ENCODE measurements at regions not wholly inside any gene's neighbourhood (a gene's known extent, or its start where the extent isn't known, plus 50 kb on each side); places are given as distances from the start of the nearest gene placed in this dataset.
"Not testable (repeated sequence)": the region's sequence is repeated elsewhere in the genome, so short reads cannot be mapped to it uniquely, and the experiment has no call there.

DNA sequence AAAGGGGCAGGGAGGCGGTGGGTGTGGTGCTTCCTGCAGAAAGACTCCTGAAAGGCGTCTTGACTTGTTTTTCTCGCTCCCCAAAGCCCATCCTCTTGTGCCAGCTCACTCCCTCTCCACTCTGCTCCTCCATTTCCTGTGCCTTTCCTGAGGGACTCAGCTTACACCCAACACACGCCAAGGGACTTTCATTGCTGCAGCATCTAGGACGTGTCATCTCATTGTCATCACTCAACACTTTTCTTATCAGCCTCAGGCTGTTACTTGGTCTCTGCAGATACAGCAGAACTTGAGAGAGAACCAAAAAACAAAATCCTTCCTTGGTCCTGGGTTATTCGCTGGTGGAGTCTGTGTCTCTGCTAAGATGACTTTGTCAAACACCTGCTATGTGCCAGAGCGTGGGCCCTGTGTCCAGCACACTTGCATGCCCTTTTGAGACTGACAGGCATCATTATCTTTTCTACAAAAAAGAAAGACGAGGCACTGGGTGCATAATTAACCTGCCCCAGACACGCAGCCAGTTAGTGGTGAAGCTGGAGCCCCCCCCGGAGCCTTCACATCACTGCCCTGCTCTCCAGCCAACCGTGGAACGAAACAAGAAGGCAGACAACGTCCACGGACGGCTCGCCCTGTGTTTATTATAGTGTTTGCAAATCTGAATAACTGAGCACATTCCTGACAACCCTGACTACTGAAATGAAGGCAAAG is 261.7 kb upstream of the HDAC4 start:
- peak; percentile 55 for DNase-seq (ENCODE audit: low spot score)
- intact Hi-C loops (cut with DNase I), result no loop called here

DNA sequence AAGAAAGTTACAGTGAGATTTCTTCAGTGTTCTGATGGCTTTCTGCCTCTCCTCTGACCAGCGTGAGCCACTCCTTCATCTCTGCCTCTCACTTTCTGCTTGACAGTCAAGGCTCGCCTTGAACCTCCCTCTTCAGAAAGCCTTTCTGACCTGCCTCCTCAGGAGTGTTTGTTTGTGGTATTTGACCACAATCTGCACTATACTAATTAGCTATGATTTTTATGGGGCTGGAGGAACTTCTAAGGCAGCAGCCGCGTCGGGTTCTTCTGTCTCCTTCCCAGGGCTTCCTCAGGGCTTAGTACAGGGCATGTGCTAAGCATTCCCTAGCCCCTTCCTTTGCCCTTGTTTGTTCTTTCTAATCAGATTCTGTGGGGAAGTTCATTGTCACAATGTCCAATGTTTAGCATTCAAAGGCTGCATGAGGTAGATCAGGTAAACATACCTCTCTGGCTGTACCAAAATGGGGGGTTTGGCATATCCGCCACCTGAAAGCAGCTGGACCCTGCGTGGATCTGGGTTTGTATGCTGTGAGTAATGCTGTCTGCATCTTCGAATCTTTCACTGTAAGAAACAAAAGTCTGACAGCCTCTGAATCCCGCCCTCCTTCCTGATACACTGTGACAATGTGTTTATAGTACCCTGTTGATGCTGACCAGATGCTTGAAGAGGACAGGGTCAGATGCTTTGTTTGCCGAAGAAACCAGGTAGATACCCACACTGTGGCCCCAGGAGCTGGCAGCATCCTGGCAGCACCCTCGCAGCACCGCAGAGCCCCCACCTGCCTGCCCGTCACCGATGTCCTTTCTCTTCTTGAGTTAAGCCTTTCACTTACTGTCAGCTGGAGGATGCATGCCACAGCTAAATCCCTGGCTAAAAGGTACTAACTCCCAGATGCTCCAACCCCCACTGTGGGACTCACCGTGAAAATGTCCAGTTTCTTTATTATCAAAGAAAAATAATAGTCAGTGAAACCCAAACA is 260.8 kb upstream of the HDAC4 start:
- peak; percentile 54 for DNase-seq (ENCODE audit: low spot score)
- intact Hi-C loops (cut with DNase I), result no loop called here

DNA sequence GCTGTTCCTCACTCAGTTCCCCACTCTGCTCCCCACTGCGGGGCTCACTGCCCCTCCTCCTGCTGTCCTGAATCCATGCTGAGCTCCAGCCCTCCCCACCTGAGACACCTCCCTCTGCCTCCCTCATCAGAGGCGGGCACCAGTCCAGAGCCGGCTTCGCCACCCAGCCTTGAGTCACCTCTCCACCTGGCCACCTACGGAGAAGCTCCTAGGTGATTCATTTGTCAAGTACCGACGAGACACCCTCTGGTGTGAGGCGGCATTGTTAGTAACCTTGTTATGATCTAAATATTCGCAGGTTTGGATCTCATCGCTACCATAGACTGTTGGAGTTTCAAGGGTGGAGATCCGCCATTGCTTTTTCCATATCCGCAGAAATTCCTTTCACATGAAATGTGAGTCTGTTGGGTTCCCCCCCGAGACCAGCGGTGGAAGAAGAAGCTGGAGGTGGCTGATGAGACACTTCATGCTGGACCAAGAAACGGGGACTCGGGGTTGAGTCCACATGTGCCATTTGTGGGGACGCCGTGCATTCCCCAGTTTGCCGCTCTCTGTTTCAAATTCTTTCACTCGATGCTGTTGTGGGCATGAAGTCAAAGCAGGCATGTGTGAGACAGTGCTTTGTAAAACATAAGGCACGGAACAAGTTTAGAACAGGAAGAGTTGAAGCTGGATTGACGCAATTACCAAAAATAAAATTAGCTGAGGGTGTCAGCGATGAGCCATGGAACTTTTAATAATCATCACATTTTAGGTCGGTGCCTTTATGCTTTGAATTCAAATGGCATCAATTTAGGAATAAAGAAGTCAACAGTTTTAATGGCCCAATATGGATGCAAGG is 259.8 kb upstream of the HDAC4 start:
- intact Hi-C loops (cut with DNase I), result no loop called here
- DNase-seq (ENCODE audit: low spot score), result peak; percentile 63

DNA sequence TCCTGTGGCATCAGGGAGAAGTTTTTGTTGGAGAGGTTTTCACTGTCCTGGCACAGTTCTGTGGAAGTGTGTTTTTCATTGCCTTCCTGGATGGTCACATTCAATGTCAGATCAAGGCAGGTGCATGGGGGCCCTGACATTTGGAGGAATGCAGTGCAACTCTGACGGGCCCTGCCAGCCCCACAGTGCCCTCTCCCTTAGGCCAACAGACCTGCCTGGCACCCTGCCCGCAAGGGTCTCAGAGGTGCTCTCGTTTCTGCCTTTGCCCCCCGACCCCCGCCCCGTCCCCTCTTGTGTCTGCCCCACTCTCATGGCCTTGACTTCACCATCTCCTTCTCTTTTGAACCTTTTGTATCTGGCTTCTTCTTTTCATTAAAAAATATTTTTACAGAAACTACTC is 257.2 kb upstream of the HDAC4 start:
- intact Hi-C loops (cut with DNase I), result no loop called here
- peak; percentile 46 for DNase-seq (ENCODE audit: low spot score)

DNA sequence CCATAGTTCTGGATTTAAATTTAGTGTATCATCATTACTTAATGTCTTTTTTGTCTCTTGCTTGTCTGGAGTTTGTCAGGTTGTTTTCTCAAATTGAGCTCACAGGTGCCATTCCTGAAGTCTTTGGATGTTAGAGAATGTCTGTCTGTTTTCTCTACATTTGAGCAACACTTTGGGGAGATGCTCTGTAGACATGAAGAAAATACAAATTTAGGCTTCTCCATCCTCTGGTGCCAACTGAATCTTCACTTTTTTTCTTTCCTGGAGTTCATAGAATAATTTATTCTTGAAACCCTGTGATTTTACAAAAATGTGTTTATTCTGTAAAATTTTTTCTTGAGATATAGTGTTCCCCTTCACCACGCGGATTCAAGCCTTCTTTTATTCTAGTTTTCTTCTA is 256.4 kb upstream of the HDAC4 start:
- intact Hi-C loops (cut with DNase I), result no loop called here
- DNase-seq (ENCODE audit: low spot score), result no peak

DNA sequence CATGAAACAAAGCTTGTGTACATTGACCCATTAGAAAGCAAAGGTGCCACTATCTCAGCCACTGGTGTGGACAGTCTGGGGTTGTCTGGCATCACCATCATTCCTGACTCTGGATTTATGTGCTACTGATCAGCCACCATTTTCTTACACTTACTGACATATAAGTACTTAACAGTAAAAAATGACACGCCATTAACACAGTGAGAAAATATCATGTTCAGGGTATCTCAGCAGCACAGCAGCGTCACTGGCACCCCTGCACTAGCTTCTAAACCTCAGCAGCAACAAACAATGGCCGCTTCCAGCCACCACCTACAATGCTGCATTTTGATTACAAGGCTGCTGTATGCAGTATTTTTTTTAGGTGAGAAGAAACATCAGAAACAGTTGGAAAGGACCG is 253.4 kb upstream of the HDAC4 start:
- intact Hi-C loops (cut with DNase I), result no loop called here
- DNase-seq (ENCODE audit: low spot score), result no peak

DNA sequence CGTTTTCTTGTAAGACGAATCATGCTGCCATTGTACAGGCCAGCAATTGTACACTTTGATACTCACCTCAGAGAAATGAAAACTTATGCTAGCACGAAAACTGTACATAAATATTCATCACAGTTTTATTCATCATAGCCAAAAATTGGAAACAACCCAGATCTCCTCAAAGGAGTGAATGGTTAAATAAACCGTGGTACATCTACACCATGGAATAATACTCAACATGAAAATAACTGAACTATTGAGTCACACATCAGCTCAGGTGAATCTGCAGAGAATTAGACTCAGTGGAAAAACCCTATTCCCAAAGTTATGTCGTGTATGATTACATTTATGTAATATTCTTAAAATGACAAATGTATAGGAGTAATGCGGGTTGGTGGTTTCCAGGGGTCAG is 251.0 kb upstream of the HDAC4 start:
- intact Hi-C loops (cut with DNase I), result no loop called here
- DNase-seq (ENCODE audit: low spot score), result no peak

DNA sequence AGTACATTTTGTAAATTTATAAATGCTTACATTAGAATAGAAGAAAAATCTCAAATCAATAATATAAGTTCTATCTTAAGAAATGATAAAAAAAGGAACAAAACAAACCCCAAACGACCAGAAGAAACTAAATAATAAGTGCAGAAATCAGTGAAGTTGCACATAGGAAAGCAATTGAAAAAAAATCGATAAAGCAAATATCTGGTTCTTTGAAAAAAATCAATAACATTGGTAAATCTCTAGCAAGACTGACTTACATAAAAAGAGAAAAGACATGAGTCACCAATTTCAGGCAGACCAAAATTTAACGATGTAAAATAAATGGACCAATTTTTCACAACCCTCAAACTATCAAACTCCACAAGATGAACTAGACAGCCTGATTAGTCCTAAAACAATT is 249.9 kb upstream of the HDAC4 start:
- intact Hi-C loops (cut with DNase I), result no loop called here
- no peak for DNase-seq (ENCODE audit: low spot score)

DNA sequence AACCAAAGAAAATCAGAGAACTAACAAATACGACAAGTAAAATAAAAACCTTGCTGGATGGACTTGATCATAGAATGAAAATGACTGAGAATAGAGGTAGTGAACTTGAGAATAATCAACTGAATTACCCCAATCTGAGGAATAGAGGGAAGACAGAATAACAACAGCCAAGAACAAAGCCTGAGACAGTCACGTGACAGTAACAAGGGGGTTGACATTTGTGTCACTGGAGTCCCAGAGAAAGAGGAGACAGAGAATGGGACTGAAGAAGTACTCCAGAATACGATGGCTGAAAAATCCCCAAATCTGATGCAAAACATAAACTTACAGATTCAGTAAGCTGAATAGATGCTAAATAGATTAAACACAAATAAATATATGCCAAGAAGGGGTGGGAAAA is 248.5 kb upstream of the HDAC4 start:
- no peak for DNase-seq (ENCODE audit: low spot score)
- intact Hi-C loops (cut with DNase I), result no loop called here

DNA sequence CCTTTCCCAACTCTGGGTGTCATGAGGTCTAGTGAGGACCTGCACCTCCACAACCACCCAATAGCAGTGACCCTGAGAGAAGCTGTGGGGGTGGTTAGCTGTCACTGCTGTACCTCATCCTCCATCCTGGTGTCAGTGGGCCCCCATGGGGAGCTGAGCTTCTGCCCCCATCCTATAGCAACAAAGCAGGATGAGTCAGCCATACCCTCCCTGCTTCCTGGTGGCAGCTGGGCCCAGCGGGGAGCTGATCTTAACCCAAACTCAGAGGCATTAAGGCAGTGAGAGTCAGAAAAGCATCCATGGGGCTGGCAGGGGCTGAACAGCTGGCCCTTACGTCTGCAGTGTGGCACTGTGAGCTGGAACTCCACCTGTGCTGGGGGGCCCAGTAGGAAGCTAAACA is 247.8 kb upstream of the HDAC4 start:
- DNase-seq (ENCODE audit: low spot score), result peak; percentile 49

DNA sequence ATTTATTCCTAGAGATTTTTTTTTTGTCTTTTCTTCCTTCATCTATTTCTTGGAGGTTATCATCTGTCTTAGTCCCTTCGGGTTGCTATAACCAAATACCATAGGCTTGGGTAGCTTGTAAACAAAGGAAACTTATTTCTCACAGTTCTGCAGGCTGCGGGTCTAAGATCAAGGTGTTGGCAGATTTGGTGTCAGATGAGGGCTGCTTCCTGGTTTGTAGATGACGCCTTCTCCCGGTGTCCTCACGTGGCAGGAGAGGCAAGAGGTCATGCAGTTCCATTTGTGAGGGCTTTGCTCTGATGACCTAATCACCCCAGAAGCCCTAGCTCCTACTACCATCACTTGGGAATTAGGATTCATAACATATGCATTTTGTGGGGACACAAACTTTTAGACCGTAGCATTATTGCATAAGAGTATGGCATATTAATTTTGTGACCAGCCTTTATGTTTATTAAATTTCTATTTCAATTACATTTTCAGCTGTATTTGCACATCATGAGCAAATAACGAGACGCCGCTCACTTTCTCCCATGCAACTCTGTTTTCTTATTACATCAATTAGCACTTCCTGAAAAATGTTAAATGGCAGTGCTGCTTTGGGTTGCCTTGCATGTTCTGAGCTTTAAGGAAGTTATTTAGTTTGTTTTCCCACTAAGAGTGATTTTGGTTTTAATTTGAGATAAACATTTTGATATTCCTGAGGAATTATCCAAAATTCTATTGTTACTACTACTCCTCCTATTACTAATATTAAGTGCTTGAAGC is 246.4 kb upstream of the HDAC4 start:
- intact Hi-C loops (cut with DNase I), result no loop called here
- no peak for DNase-seq (ENCODE audit: low spot score)

More for the DNA sequence above, 247.8 kb upstream of the HDAC4 start:
- intact Hi-C loops (cut with DNase I), result no loop called here

GRCh38 chr2:239646184-239646583 is 245.4 kb upstream of the HDAC4 start:
- DNase-seq (ENCODE audit: low spot score), result no peak
- intact Hi-C loops (cut with DNase I), result no loop called here

DNA sequence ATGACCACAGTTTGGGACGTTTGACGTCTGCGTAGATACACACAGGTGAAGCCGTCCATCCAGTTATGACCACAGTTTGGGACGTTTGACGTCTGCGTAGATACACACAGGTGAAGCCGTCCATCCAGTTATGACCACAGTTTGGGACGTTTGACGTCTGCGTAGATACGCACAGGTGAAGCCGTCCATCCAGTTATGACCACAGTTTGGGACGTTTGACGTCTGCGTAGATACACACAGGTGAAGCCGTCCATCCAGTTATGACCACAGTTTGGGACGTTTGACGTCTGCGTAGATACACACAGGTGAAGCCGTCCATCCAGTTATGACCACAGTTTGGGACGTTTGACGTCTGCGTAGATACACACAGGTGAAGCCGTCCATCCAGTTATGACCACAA is 243.8 kb upstream of the HDAC4 start:
- DNase-seq (ENCODE audit: low spot score); intact Hi-C loops (cut with DNase I): not testable (repeated sequence)

GRCh38 chr2:239644011-239644410 is 243.2 kb upstream of the HDAC4 start:
- intact Hi-C loops (cut with DNase I), result no loop called here

GRCh38 chr2:239642406-239643004 is 241.7 kb upstream of the HDAC4 start:
- intact Hi-C loops (cut with DNase I), result no loop called here
- DNase-seq (ENCODE audit: low spot score), result no peak

More at GRCh38 chr2:239644011-239644410, 243.2 kb upstream of the HDAC4 start:
- no peak for DNase-seq (ENCODE audit: low spot score)

DNA sequence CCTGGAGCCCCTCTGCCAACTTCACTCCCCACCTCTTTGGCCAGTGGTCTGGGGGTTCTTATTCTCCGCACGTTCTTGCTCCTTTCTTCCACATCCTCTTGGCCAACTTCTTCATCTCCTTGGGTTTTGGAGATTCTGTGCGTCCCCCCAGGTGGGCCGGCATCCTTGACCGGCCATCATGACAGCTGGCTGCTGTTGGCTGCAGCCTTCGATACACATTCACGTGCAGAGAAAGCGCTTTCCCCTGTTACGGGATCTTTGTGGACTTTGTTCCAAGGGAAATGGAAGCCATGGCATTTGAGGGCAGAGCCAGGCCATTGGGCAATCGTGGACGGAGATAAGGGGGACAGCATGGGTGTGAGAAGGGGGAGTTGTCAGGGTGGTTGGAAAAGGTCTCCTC is 241.1 kb upstream of the HDAC4 start:
- intact Hi-C loops (cut with DNase I); DNase-seq (ENCODE audit: low spot score): not testable (repeated sequence)

- intact Hi-C loops (cut with DNase I), result no loop called here
- no peak for DNase-seq (ENCODE audit: low spot score)
Observed at GRCh38 chr2:239640676-239641578, 240.1 kb upstream of the HDAC4 start.

- DNase-seq (ENCODE audit: low spot score), result no peak
- intact Hi-C loops (cut with DNase I), result no loop called here
Observed at GRCh38 chr2:239640210-239640609, 239.4 kb upstream of the HDAC4 start.
